H1 (cell line): ENCODE measurements at regions not wholly inside any gene's neighbourhood (a gene's known extent, or its start where the extent isn't known, plus 50 kb on each side); places are given as distances from the start of the nearest gene placed in this dataset.

Experiments used
- ASH2L ChIP-seq: fragments of 200-600, 300-600 bp; sonication (generic); IDR thresholded peaks from one replicate; pipeline ENCODE4 v1.7.1; 2017; ENCODE audit warnings: low read length
- BACH1 ChIP-seq: IDR thresholded peaks from 2 replicates; pipeline ENCODE4 v1.6.1; 2012; ENCODE audit warnings: low read length, improper control_type of control experiment
- CTCF ChIP-seq, 3 experiments: IDR thresholded peaks; 1 replicate in 2 of 3; 2 replicates in 1 of 3; pipeline versions ENCODE4 v1.5.1 to v1.6.1; 2011; ENCODE audit warnings: low read length in 3 of 3, mild to moderate bottlenecking in 3 of 3, inconsistent platforms in 2 of 3, low read depth in 1 of 3, moderate library complexity in 1 of 3; ENCODE audit not compliant: insufficient read depth in 1 of 3; ENCODE audit errors: control extremely low read depth in 1 of 3
- EGR1 ChIP-seq: IDR thresholded peaks from 2 replicates; pipeline ENCODE4 v1.6.1; 2011; ENCODE audit warnings: low read depth, low read length, borderline replicate concordance
- EZH2 ChIP-seq: fragments of 200-600 bp; sonication (generic); IDR thresholded peaks from 2 replicates; pipeline ENCODE4 v1.7.1; 2012; ENCODE audit warnings: low read depth, mild to moderate bottlenecking, moderate library complexity, low read length, inconsistent platforms; ENCODE audit not compliant: severe bottlenecking
- MAX ChIP-seq: IDR thresholded peaks from 2 replicates; pipeline ENCODE4 v1.6.1; 2012; ENCODE audit warnings: inconsistent platforms
- RXRA ChIP-seq: IDR thresholded peaks from 2 replicates; pipeline ENCODE4 v1.6.1; 2011; ENCODE audit warnings: low read depth, mild to moderate bottlenecking, low read length, moderate library complexity; ENCODE audit not compliant: insufficient read depth
- SRF ChIP-seq: IDR thresholded peaks from 2 replicates; pipeline ENCODE4 v1.6.1; 2011; ENCODE audit warnings: mild to moderate bottlenecking, low read depth, low read length, moderate library complexity
- SUZ12 ChIP-seq: fragments of 200-600 bp; sonication (generic); IDR thresholded peaks from 2 replicates; pipeline ENCODE4 v1.6.1; 2012; ENCODE audit warnings: mild to moderate bottlenecking, inconsistent platforms, low read length, moderate library complexity, mixed read lengths
- YY1 ChIP-seq: IDR thresholded peaks from 2 replicates; pipeline ENCODE4 v1.6.1; 2011; ENCODE audit warnings: low read depth, mild to moderate bottlenecking, low read length

GRCh38 chr5:38113880-38114279, 144.5 kb upstream of the EGFLAM start:
- TF ChIP-seq EZH2 (no peak), ASH2L (no peak), BACH1 (no peak), SUZ12 (no peak), EGR1 (no peak), YY1 (no peak), RXRA (no peak), CTCF (IDR thresholded peaks at IDR 0.05; ENCODE audit: control extremely low read depth in 1 of 3, insufficient read depth in 1 of 3, low read depth in 1 of 3, low read length in 3 of 3) (no peak), MAX (no peak), SRF (no peak)
